AML-193 (cell line): ENCODE measurements at regions not wholly inside any gene's neighbourhood (a gene's known extent, or its start where the extent isn't known, plus 50 kb on each side); places are given as distances from the start of the nearest gene placed in this dataset.

Experiments
- DNase-seq, 2 experiments: peaks; one replicate each; lab custom pipeline; 2025; lab: John Stamatoyannopoulos, UW

GRCh38 chr2:173672573-173673340 is 292.4 kb downstream of the SP3 start:
- no peak for DNase-seq

GRCh38 chr2:173673640-173674039 is 291.5 kb downstream of the SP3 start:
- DNase-seq: no peak

GRCh38 chr2:173676647-173677046 is 288.5 kb downstream of the SP3 start:
- DNase-seq: peak in 1 of 2 experiments; percentile 6

GRCh38 chr2:173678186-173678585 is 287.0 kb downstream of the SP3 start:
- DNase-seq: no peak

- no peak for DNase-seq
Measured at GRCh38 chr2:173680574-173680973, 284.6 kb downstream of the SP3 start.

GRCh38 chr2:173681881-173682650 is 283.1 kb downstream of the SP3 start:
- no peak for DNase-seq

- DNase-seq: no peak
Measured at GRCh38 chr2:173684896-173685459, 280.2 kb downstream of the SP3 start.

- no peak for DNase-seq
Measured at GRCh38 chr2:173690349-173690748, 274.8 kb downstream of the SP3 start.

GRCh38 chr2:173692068-173692467 is 273.1 kb downstream of the SP3 start:
- no peak for DNase-seq

GRCh38 chr2:173693044-173693589 is 272.1 kb downstream of the SP3 start:
- no peak for DNase-seq

GRCh38 chr2:173696274-173696673 is 268.9 kb downstream of the SP3 start:
- DNase-seq: no peak

GRCh38 chr2:173697929-173698328 is 267.2 kb downstream of the SP3 start:
- no peak for DNase-seq

GRCh38 chr2:173705656-173706055 is 259.5 kb downstream of the SP3 start:
- DNase-seq: no peak

- DNase-seq: no peak
Measured at GRCh38 chr2:173706936-173707335, 258.2 kb downstream of the SP3 start.

GRCh38 chr2:173708806-173709205 is 256.4 kb downstream of the SP3 start:
- DNase-seq: no peak

- no peak for DNase-seq
Measured at GRCh38 chr2:173711816-173712215, 253.4 kb downstream of the SP3 start.

- DNase-seq: no peak
Measured at GRCh38 chr2:173713904-173714555, 251.1 kb downstream of the SP3 start.

- DNase-seq: no peak
Measured at GRCh38 chr2:173715441-173715840, 249.7 kb downstream of the SP3 start.

GRCh38 chr2:173716458-173717052 is 248.6 kb downstream of the SP3 start:
- no peak for DNase-seq

- DNase-seq: no peak
Measured at GRCh38 chr2:173719471-173719870, 245.7 kb downstream of the SP3 start.

- no peak for DNase-seq
Measured at GRCh38 chr2:173720306-173720705, 244.9 kb downstream of the SP3 start.

GRCh38 chr2:173734797-173735196 is 230.4 kb downstream of the SP3 start:
- no peak for DNase-seq
